ENCODE measurements at regions not wholly inside any gene's neighbourhood (a gene's known extent, or its start where the extent isn't known, plus 50 kb on each side); places are given as distances from the start of the nearest gene placed in this dataset.

- no peak for TF ChIP-seq CTCF (IDR thresholded peaks at IDR 0.05; ENCODE audit: partially characterized antibody, unreplicated experiment)
- H3K4me1 Mint-ChIP-seq (ENCODE audit: low read depth, unreplicated experiment), result peaks cover 2% of the 10 kb centered on the region
- H3K9me3 Mint-ChIP-seq (ENCODE audit: unreplicated experiment), result no peaks in the 10 kb centered on the region
- H3K4me3 Mint-ChIP-seq (ENCODE audit: unreplicated experiment), result no peak overlapping the region
- no peaks in the 10 kb centered on the region for H3K36me3 Mint-ChIP-seq (ENCODE audit: unreplicated experiment)
- H3K27me3 Mint-ChIP-seq (ENCODE audit: unreplicated experiment), result no peaks in the 10 kb centered on the region
- H3K27ac Mint-ChIP-seq (ENCODE audit: unreplicated experiment), result no peak overlapping the region
- no peak for DNase-seq
These were observed 393.1 kb downstream of the TAF11L14 start for GRCh38 chr5:18027241-18027867.

GRCh38 chr5:18028036-18028435 lies 393.8 kb downstream of the TAF11L14 start:
- Mint-ChIP-seq H3K27ac (ENCODE audit: unreplicated experiment) (no peak overlapping the region), H3K4me3 (ENCODE audit: unreplicated experiment) (no peak overlapping the region), H3K36me3 (ENCODE audit: unreplicated experiment) (no peaks in the 10 kb centered on the region), H3K27me3 (ENCODE audit: unreplicated experiment) (no peaks in the 10 kb centered on the region), H3K4me1 (ENCODE audit: low read depth, unreplicated experiment) (peaks cover 2% of the 10 kb centered on the region), H3K9me3 (ENCODE audit: unreplicated experiment) (no peaks in the 10 kb centered on the region)
- DNase-seq, result no peak
- TF ChIP-seq CTCF (IDR thresholded peaks at IDR 0.05; ENCODE audit: partially characterized antibody, unreplicated experiment), result no peak

GRCh38 chr5:18032744-18033143 lies 398.5 kb downstream of the TAF11L14 start:
- peaks cover 2% of the 10 kb centered on the region for H3K4me1 Mint-ChIP-seq (ENCODE audit: low read depth, unreplicated experiment)
- TF ChIP-seq CTCF (IDR thresholded peaks at IDR 0.05; ENCODE audit: partially characterized antibody, unreplicated experiment), result no peak
- H3K27me3 Mint-ChIP-seq (ENCODE audit: unreplicated experiment), result no peaks in the 10 kb centered on the region
- no peaks in the 10 kb centered on the region for H3K36me3 Mint-ChIP-seq (ENCODE audit: unreplicated experiment)
- no peak for DNase-seq
- H3K27ac Mint-ChIP-seq (ENCODE audit: unreplicated experiment), result no peak overlapping the region
- H3K9me3 Mint-ChIP-seq (ENCODE audit: unreplicated experiment), result peaks cover 3% of the 10 kb centered on the region
- H3K4me3 Mint-ChIP-seq (ENCODE audit: unreplicated experiment), result no peak overlapping the region

GRCh38 chr5:18036531-18036930 lies 402.3 kb downstream of the TAF11L14 start:
- TF ChIP-seq CTCF (IDR thresholded peaks at IDR 0.05; ENCODE audit: partially characterized antibody, unreplicated experiment), result no peak
- H3K27ac Mint-ChIP-seq (ENCODE audit: unreplicated experiment), result no peak overlapping the region
- no peaks in the 10 kb centered on the region for H3K4me1 Mint-ChIP-seq (ENCODE audit: low read depth, unreplicated experiment)
- H3K36me3 Mint-ChIP-seq (ENCODE audit: unreplicated experiment), result no peaks in the 10 kb centered on the region
- DNase-seq, result no peak
- H3K4me3 Mint-ChIP-seq (ENCODE audit: unreplicated experiment), result no peak overlapping the region
- peaks cover 3% of the 10 kb centered on the region for H3K9me3 Mint-ChIP-seq (ENCODE audit: unreplicated experiment)
- no peaks in the 10 kb centered on the region for H3K27me3 Mint-ChIP-seq (ENCODE audit: unreplicated experiment)

- Mint-ChIP-seq H3K36me3 (ENCODE audit: unreplicated experiment) (no peaks in the 10 kb centered on the region), H3K4me3 (ENCODE audit: unreplicated experiment) (no peak overlapping the region), H3K27ac (ENCODE audit: unreplicated experiment) (no peak overlapping the region), H3K4me1 (ENCODE audit: low read depth, unreplicated experiment) (no peaks in the 10 kb centered on the region), H3K9me3 (ENCODE audit: unreplicated experiment) (peaks cover 3% of the 10 kb centered on the region), H3K27me3 (ENCODE audit: unreplicated experiment) (no peaks in the 10 kb centered on the region)
- no peak for TF ChIP-seq CTCF (IDR thresholded peaks at IDR 0.05; ENCODE audit: partially characterized antibody, unreplicated experiment)
- no peak for DNase-seq
These were observed 403.5 kb downstream of the TAF11L14 start for GRCh38 chr5:18037718-18038117.

All from glutamatergic neuron (in vitro differentiated cells).